MCF 10A (cell line): ENCODE measurements at regions not wholly inside any gene's neighbourhood (a gene's known extent, or its start where the extent isn't known, plus 50 kb on each side); places are given as distances from the start of the nearest gene placed in this dataset.

ENCODE experiments used
- BruUV-seq: library from RNA; stranded (reverse); fragments of 400-500 nt; replicated peaks from 2 replicates; lab custom pipeline; 2021; lab: Mats Ljungman, UMichigan
- CTCF ChIA-PET: fragments of 300-600 bp; sonication (Branson Sonifier 250); formaldehyde crosslinking; extraction: SDS; loops from one replicate; lab custom pipeline; 2021; ENCODE audit warnings: antibody characterized with exemption, inconsistent platforms; lab: Yijun Ruan, JAX
- POLR2A ChIA-PET: fragments of 300-600, 350-650 bp; sonication (Branson Sonifier 250); formaldehyde crosslinking; extraction: SDS; loops from one replicate; lab custom pipeline; 2020; ENCODE audit warnings: antibody characterized with exemption, inconsistent platforms; lab: Yijun Ruan, JAX
- DNase-seq: peaks from one replicate; pipeline ENCODE4 v3.0.0-alpha.2; 2018; ENCODE audit not compliant: unreplicated experiment
- H3K27ac Mint-ChIP-seq: one replicate; pipeline ENCODE4 v1.8.0; 2022; ENCODE audit warnings: mild to moderate bottlenecking, low read depth, mixed read lengths; ENCODE audit not compliant: unreplicated experiment
- H3K27me3 Mint-ChIP-seq: one replicate; pipeline ENCODE4 v1.8.0; 2022; ENCODE audit warnings: mixed read lengths; ENCODE audit not compliant: insufficient read depth, unreplicated experiment
- H3K36me3 Mint-ChIP-seq: one replicate; pipeline ENCODE4 v1.8.0; 2022; ENCODE audit warnings: mild to moderate bottlenecking, moderate library complexity, mixed read lengths; ENCODE audit not compliant: insufficient read depth, unreplicated experiment
- H3K4me1 Mint-ChIP-seq: one replicate; pipeline ENCODE4 v1.8.0; 2022; ENCODE audit warnings: mixed read lengths; ENCODE audit not compliant: insufficient read depth, unreplicated experiment
- H3K4me3 Mint-ChIP-seq: one replicate; pipeline ENCODE4 v1.8.0; 2022; ENCODE audit warnings: mild to moderate bottlenecking, moderate library complexity, mixed read lengths; ENCODE audit not compliant: unreplicated experiment
- H3K9me3 Mint-ChIP-seq: one replicate; pipeline ENCODE4 v1.8.0; 2022; ENCODE audit warnings: mixed read lengths; ENCODE audit not compliant: unreplicated experiment
- intact Hi-C: fragments of 100-400 bp; cut with micrococcal nuclease; formaldehyde crosslinking; loops from 2 replicates; pipeline ENCODE4 v1.14.1; 2022
- TF ChIP-seq, protein P1 (sequence below): fragments of 200-600 bp; IDR thresholded peaks from one replicate; pipeline ENCODE4 v1.8.0; 2022; ENCODE audit warnings: antibody characterized with exemption, mild to moderate bottlenecking; ENCODE audit not compliant: unreplicated experiment

DNA sequence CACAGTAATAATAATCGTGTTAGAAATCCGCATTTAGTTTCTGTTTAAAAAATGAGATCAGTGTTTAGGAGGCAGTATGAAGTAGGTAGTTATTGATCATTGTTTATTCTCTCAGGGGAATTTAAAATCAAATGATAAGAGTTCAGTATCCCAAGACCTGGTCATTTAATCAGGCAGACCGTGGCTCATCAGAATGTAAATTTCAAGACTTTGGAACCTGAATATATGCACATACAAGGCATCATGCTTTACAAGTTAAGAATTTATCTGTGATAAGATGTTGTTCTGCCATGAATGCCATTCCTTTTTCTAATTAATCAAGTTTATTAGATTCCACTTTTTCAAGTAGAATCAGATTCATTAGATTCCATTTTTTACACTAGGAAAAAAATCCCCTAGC lies 133.5 kb upstream of the MAOA start:
- no peak for DNase-seq
- Mint-ChIP-seq H3K4me3 (no peak overlapping the region), H3K36me3 (no peaks in the 10 kb centered on the region), H3K4me1 (no peaks in the 10 kb centered on the region), H3K27ac (no peak overlapping the region), H3K9me3 (no peaks in the 10 kb centered on the region), H3K27me3 (peaks cover 98% of the 10 kb centered on the region)
- TF ChIP-seq, protein P1, sequence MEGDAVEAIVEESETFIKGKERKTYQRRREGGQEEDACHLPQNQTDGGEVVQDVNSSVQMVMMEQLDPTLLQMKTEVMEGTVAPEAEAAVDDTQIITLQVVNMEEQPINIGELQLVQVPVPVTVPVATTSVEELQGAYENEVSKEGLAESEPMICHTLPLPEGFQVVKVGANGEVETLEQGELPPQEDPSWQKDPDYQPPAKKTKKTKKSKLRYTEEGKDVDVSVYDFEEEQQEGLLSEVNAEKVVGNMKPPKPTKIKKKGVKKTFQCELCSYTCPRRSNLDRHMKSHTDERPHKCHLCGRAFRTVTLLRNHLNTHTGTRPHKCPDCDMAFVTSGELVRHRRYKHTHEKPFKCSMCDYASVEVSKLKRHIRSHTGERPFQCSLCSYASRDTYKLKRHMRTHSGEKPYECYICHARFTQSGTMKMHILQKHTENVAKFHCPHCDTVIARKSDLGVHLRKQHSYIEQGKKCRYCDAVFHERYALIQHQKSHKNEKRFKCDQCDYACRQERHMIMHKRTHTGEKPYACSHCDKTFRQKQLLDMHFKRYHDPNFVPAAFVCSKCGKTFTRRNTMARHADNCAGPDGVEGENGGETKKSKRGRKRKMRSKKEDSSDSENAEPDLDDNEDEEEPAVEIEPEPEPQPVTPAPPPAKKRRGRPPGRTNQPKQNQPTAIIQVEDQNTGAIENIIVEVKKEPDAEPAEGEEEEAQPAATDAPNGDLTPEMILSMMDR: no peak
- ChIA-PET CTCF (interaction anchor here (0.6 to 0.7 kb wide), 2 partner anchors 35 to 184 kb away, joined by 3 to 4 read pairs; no protein-coding TSS in a partner anchor), POLR2A (no interaction called here)
- no TSS peak for BruUV-seq
- intact Hi-C loops: no loop called here

DNA sequence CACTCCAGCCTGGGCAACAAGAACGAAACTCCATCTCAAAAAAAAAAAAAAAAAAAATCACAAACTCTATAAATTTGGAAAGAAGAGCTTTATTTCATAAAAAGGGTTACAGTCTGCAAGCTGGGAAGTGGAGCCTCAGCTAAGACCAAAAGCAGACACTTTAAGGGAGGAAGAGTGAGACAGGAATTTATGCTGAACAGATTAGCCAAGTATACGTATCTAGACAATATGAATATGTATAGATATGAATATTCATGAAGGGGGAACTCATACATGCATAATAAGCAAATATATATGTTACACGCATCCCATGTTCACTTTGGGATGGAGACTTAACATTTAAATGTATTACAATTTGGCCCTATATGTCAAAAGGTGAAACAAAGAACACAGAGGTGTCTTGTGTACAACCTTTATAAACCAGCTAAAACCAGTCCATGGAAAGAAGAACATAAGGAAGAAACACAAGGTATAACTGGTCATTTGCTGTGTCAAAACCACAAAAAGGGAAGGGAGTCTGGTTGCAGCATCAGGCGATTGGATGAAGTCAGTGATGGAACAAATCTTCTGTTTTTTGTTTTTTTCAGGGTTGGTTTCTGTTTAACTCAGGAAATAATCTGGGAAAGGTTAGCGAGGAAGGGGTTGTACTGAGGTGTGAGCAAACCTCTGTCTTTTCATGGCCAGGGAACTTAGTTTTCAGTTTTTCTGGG lies 130.0 kb upstream of the MAOA start:
- intact Hi-C loops: no loop called here
- H3K4me1 Mint-ChIP-seq: peaks cover 6% of the 10 kb centered on the region
- POLR2A ChIA-PET: no interaction called here
- no peak overlapping the region for H3K4me3 Mint-ChIP-seq
- no peak for DNase-seq
- no peaks in the 10 kb centered on the region for H3K9me3 Mint-ChIP-seq
- TF ChIP-seq, protein P1: no peak
- no peaks in the 10 kb centered on the region for H3K36me3 Mint-ChIP-seq
- peaks cover 96% of the 10 kb centered on the region for H3K27me3 Mint-ChIP-seq
- BruUV-seq: no TSS peak
- no peak overlapping the region for H3K27ac Mint-ChIP-seq
- CTCF ChIA-PET: no interaction called here

DNA sequence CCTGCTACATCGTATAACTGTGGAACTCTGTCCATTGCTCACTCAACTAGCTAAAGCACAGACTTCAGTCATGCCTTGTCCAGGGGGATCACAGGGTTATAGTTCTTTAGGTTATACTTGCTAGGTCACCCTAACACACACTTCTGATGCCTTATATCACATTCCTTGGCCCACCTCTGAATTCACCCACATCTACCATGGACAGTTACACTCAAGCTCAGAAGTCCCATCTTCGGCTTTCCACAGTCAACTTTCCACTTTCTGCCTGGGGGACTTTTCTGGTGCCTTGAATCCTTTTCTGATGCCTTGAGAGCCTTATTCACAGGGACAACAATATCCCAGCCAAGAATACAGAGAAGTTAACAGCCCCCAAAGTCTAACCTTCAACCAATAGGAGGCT lies 129.2 kb upstream of the MAOA start:
- H3K27me3 Mint-ChIP-seq: peaks cover 96% of the 10 kb centered on the region
- no TSS peak for BruUV-seq
- no peaks in the 10 kb centered on the region for H3K36me3 Mint-ChIP-seq
- no peak overlapping the region for H3K4me3 Mint-ChIP-seq
- intact Hi-C loops: no loop called here
- DNase-seq: no peak
- no peak overlapping the region for H3K27ac Mint-ChIP-seq
- CTCF ChIA-PET: interaction anchor here (0.7 to 0.8 kb wide), 3 partner anchors 18 to 32 kb away, joined by 3 to 4 read pairs (median 3); no protein-coding TSS in a partner anchor
- TF ChIP-seq, protein P1: no peak
- POLR2A ChIA-PET: no interaction called here
- no peaks in the 10 kb centered on the region for H3K9me3 Mint-ChIP-seq
- H3K4me1 Mint-ChIP-seq: peaks cover 6% of the 10 kb centered on the region

DNA sequence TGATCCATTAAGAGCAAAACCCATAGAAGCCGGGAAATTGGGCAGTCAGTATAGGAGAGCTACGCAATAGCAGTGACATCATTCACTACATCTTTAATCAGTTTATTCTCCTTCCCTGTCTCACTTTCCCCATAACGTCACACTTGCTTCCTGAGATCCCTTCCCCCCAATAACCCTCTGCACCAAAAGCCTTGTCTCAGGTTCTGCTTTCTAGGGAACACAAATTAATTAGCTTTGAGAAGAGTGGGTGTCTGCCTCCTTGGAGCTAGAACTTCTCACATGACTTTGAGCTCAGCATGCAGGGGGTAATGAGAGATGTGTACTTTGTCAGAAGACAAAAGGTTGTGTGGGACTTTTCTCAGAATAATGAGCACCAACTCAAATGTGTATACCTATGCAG lies 128.3 kb upstream of the MAOA start:
- H3K9me3 Mint-ChIP-seq: no peaks in the 10 kb centered on the region

More for the DNA sequence above, 128.3 kb upstream of the MAOA start:
- H3K4me1 Mint-ChIP-seq: peaks cover 6% of the 10 kb centered on the region
- no peak overlapping the region for H3K4me3 Mint-ChIP-seq
- DNase-seq: no peak
- H3K36me3 Mint-ChIP-seq: no peaks in the 10 kb centered on the region
- TF ChIP-seq, protein P1: no peak
- intact Hi-C loops: no loop called here
- POLR2A ChIA-PET: no interaction called here
- no peak overlapping the region for H3K27ac Mint-ChIP-seq
- BruUV-seq: no TSS peak
- CTCF ChIA-PET: interaction anchor here (0.8 kb wide), 2 partner anchors 23 to 31 kb away, joined by 3 read pairs; no protein-coding TSS in a partner anchor
- peaks cover 92% of the 10 kb centered on the region for H3K27me3 Mint-ChIP-seq
